Activated CD8-positive, alpha-beta T cell treated with anti-CD3 and anti-CD28 coated beads for 36 hours (primary cell): ENCODE measurements at regions not wholly inside any gene's neighbourhood (a gene's known extent, or its start where the extent isn't known, plus 50 kb on each side); places are given as distances from the start of the nearest gene placed in this dataset.
A peak's percentile ranks its signal among the peaks of the same experiment; 100 is the strongest.

Source experiments
- ATAC-seq: fragments of 200-7000 bp; cut with Tn5 transposase; one replicate; pipeline ENCODE4 v1.10.0; 2021; ENCODE audit warnings: mild to moderate bottlenecking, moderate library complexity
- CTCF ChIA-PET: fragments of 350-600 bp; sonication (Branson Sonifier 250); formaldehyde crosslinking; loops from one replicate; lab custom pipeline; 2021; ENCODE audit warnings: antibody characterized with exemption; lab: Charles Lee
- POLR2A ChIA-PET: fragments of 350-600 bp; sonication (Branson Sonifier 250); formaldehyde crosslinking; loops from one replicate; lab custom pipeline; 2021; ENCODE audit warnings: antibody characterized with exemption; lab: Charles Lee
- DNase-seq: peaks from one replicate; pipeline ENCODE4 v3.0.0-alpha.2; 2020
- H3K27ac Mint-ChIP-seq: one replicate; pipeline ENCODE4 v1.8.0; 2021; ENCODE audit warnings: mild to moderate bottlenecking, mixed read lengths
- H3K27me3 Mint-ChIP-seq: one replicate; pipeline ENCODE4 v1.8.0; 2021; ENCODE audit warnings: mixed read lengths
- H3K36me3 Mint-ChIP-seq: one replicate; pipeline ENCODE4 v1.8.0; 2021; ENCODE audit warnings: low read depth, mixed read lengths
- H3K4me1 Mint-ChIP-seq: one replicate; pipeline ENCODE4 v1.8.0; 2021; ENCODE audit warnings: low read depth, mixed read lengths
- H3K4me3 Mint-ChIP-seq: one replicate; pipeline ENCODE4 v1.8.0; 2021; ENCODE audit warnings: mild to moderate bottlenecking, moderate library complexity, mixed read lengths
- H3K9me3 Mint-ChIP-seq: one replicate; pipeline ENCODE4 v1.8.0; 2021; ENCODE audit warnings: mixed read lengths
- intact Hi-C: fragments of 100-400 bp; cut with micrococcal nuclease; formaldehyde crosslinking; loops from one replicate; pipeline ENCODE4 v1.10.0; 2022
- TF ChIP-seq, protein P1 (sequence below): fragments of 200-600 bp; IDR thresholded peaks from one replicate; pipeline ENCODE4 v1.8.0; 2022; ENCODE audit warnings: antibody characterized with exemption, mild to moderate bottlenecking

GRCh38 chr1:222892137-222892769 lies 77.4 kb downstream of the DISP1 start:
- intact Hi-C loops, result no loop called here

GRCh38 chr1:222893255-222893654 lies 78.4 kb downstream of the DISP1 start:
- ATAC-seq, result no peak
- Mint-ChIP-seq H3K4me3 (no peak overlapping the region), H3K27ac (no peak overlapping the region), H3K4me1 (peaks cover 28% of the 10 kb centered on the region), H3K9me3 (peaks cover 2% of the 10 kb centered on the region), H3K36me3 (peaks cover 4% of the 10 kb centered on the region), H3K27me3 (no peaks in the 10 kb centered on the region)
- POLR2A ChIA-PET, result no interaction called here
- no peak for DNase-seq
- intact Hi-C loops, result no loop called here
- CTCF ChIA-PET, result no interaction called here
- TF ChIP-seq, protein P1, sequence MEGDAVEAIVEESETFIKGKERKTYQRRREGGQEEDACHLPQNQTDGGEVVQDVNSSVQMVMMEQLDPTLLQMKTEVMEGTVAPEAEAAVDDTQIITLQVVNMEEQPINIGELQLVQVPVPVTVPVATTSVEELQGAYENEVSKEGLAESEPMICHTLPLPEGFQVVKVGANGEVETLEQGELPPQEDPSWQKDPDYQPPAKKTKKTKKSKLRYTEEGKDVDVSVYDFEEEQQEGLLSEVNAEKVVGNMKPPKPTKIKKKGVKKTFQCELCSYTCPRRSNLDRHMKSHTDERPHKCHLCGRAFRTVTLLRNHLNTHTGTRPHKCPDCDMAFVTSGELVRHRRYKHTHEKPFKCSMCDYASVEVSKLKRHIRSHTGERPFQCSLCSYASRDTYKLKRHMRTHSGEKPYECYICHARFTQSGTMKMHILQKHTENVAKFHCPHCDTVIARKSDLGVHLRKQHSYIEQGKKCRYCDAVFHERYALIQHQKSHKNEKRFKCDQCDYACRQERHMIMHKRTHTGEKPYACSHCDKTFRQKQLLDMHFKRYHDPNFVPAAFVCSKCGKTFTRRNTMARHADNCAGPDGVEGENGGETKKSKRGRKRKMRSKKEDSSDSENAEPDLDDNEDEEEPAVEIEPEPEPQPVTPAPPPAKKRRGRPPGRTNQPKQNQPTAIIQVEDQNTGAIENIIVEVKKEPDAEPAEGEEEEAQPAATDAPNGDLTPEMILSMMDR, result no peak

More at GRCh38 chr1:222892137-222892769, 77.4 kb downstream of the DISP1 start:
- ATAC-seq (no peak), DNase-seq (no peak)
- H3K4me3 Mint-ChIP-seq, result no peak overlapping the region
- ChIA-PET CTCF (no interaction called here), POLR2A (interaction anchor here (0.9 kb wide), 1 partner anchor 427 kb away, joined by 4 read pairs; no protein-coding TSS in a partner anchor)
- H3K9me3 Mint-ChIP-seq, result peaks cover 2% of the 10 kb centered on the region
- peaks cover 27% of the 10 kb centered on the region for H3K4me1 Mint-ChIP-seq
- H3K27ac Mint-ChIP-seq, result no peak overlapping the region
- no peaks in the 10 kb centered on the region for H3K27me3 Mint-ChIP-seq
- TF ChIP-seq, protein P1, result no peak
- peaks cover 4% of the 10 kb centered on the region for H3K36me3 Mint-ChIP-seq

- intact Hi-C loops, result no loop called here
These were observed 79.5 kb downstream of the DISP1 start for GRCh38 chr1:222894331-222894730.

GRCh38 chr1:222896630-222897526 lies 82.0 kb downstream of the DISP1 start:
- Mint-ChIP-seq H3K4me1 (peaks cover 22% of the 10 kb centered on the region), H3K4me3 (peak overlapping the region; percentile 58), H3K27me3 (no peaks in the 10 kb centered on the region), H3K36me3 (peaks cover 5% of the 10 kb centered on the region), H3K27ac (peak overlapping the region; percentile 93), H3K9me3 (peaks cover 7% of the 10 kb centered on the region)
- ChIA-PET POLR2A (no interaction called here), CTCF (no interaction called here)
- DNase-seq (no peak), ATAC-seq (peak; percentile 70)
- intact Hi-C loops, result no loop called here
- TF ChIP-seq, protein P1, result no peak

More at GRCh38 chr1:222894331-222894730, 79.5 kb downstream of the DISP1 start:
- ChIA-PET POLR2A (no interaction called here), CTCF (no interaction called here)
- no peak for ATAC-seq
- Mint-ChIP-seq H3K27ac (no peak overlapping the region), H3K27me3 (no peaks in the 10 kb centered on the region), H3K36me3 (peaks cover 3% of the 10 kb centered on the region), H3K9me3 (peaks cover 2% of the 10 kb centered on the region), H3K4me3 (no peak overlapping the region), H3K4me1 (peaks cover 26% of the 10 kb centered on the region)
- no peak for DNase-seq
- TF ChIP-seq, protein P1, result no peak
